Midbrain (tissue), 1 donor: ENCODE measurements at regions not wholly inside any gene's neighbourhood (a gene's known extent, or its start where the extent isn't known, plus 50 kb on each side); places are given as distances from the start of the nearest gene placed in this dataset.
"Not testable (repeated sequence)": the region's sequence is repeated elsewhere in the genome, so short reads cannot be mapped to it uniquely, and the experiment has no call there.

ENCODE experiments used
- DNase-seq: peaks from one replicate; lab custom pipeline; 2025; lab: John Stamatoyannopoulos, UW

DNA sequence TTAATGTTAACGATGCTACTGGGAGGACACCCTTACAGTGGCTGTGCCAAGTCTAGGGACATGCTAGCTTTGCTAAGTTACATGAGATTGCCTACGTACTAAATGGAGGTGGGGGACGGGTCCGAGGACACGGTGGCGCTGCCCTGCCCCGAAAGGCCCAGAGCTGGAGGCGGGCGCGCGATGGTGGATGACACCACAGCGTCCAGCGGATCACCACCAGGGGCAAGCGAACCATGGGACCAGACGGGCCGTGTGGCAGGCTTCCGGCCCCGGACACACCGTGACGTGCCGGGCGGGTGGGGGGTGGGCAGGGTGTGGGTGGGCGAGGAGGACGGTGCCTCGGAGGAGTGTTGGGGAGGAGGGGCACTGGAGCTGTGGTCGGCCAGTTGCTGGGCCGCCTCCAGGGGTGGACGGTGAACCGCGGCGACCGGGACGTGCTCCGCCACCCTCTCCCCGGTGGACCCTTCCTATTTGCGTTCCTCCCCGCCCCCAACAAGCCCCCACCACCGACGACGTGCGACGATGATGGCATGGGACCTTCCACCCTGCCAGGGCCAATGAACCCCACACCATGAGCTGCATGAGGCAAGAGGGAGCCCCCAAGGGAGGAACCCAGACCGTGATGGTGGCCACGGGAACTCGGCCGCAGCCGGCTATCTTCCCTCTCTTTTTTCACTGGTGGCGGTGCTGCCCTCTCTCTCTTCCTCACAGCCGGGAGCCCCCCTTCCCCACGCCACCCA lies 773.3 kb upstream of the DEFB115 start:
- DNase-seq = no peak

DNA sequence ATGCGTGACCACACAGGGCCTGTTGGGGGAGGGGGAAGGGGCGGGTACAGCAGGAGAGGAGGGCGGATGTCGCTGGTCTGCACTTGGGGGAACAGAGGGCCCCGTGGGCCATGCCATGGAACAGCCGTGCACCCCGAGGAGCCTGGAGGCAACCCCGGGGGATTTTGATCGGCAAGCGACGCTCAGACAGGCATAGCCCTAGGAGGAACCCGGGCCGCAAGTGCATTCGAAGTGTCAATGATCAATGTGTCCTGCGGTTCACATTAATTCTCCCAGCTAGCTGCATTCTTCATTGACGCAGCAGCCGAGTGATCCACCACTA lies 772.8 kb upstream of the DEFB115 start:
- DNase-seq = no peak

DNA sequence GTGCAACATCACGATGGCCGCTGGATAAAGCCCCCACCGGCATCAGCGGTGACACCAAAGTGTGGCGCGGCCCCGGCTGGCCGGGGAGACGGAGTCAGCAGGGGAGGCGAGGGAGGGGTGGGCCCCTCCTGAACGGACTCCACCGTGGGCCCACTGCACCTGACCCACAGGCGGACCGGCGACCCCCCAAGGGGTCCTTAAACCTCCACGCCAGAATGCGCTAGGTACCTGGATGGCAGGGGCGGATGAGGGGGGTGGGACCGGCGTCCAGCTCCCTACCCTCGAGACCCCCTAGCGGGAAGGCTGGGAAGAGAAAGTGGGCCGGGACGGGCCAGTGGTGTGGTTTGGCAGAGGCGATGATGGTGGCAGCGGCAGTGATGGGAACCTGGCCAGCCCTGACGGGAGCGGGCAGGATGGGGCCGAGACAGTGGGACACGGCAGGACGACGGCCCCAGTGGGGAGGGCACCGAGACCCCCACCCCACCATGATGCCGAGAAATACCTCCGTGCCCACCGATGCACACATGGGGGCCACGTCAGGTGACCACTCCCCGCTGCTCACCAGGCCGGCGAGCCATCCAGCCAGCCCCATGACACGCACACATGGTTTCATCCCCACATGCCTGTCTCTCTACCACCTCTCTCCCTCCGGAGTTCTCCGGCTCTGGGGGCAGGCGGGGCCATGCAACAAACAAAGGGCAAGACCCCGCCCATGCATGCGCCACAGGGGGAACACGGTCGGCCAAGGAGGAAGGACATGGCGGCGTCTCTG lies 771.9 kb upstream of the DEFB115 start:
- no peak for DNase-seq

DNA sequence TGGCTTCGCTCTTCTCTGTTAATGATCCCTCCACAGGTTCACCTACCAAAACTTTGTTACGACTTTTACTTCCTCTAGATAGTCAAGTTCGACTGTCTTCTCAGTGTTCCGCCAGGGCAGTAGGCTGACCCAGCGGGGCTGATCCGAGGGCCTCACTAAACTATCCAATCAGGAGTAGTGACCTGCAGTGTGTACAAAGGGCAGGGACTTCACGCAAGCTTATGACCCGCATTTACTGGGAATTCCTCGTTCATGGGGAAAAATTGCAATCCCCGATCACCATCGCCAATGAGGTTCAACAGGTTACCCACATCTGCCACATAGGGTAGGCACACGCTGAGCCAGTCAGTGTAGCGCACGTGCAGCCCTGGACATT lies 771.4 kb upstream of the DEFB115 start:
- no peak for DNase-seq

DNA sequence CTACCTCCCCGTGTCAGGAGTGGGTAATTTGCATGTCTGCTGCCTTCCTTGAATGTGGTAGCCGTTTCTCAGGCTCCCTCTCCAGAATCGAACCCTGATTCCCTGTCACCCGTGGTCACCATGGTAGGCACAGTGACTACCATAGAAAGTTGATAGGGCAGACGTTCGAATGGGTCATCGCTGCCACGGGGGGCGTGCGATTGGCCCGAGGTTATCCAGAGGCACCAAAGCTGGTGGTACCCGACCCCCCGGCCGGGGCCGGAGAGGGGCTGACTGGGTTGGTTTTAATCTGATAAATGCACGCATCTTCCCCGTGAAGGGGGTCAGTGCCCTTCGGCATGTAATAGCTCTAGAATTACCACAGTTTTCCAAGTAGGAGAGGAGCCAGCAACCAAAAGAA lies 770.0 kb upstream of the DEFB115 start:
- DNase-seq = not testable (repeated sequence)

DNA sequence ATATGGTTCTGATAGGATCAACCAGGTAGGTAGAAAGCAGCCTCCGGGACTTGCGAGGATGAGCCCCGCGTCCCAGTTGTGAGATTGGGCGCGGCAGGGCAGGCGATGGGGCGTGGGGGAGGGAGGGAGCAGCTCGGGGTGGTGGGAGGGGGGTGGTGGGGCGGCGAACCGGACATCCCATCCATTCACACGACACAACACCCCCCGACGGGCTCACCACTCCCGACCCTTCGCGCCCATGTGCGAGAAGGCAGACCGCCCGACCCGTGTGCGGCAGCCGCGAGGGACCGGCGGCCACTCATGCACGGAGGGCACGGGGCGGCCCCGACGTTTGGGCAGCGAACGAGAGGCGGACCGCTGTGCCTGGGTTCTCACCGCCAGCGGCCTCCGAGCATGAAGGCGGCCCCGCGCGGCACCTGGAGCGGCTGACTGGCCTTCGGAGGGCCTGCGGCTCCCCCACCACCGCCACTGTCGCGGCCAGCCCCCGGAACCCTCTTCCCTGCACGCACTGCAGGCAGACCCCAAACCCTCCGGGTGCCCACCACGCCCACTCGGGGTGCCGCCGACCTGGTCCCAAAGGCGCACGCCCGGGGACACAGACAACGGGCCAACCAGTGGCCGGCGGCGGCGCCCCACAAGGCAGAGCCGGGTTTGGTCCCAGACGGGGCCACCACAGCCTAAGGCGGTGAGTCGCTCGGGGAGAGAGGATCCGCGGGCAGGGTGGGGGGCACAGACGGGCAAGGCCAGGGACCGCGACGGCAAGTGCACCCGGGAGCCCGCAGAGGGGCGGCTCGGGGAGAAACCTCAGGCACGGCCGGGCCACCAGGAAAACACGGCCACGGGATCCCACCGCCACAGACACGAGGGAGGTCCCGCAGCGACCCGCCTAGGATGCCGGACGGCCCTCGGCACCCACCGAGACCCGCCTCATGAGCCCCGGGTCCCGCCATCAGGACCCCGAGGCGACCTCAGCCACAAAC lies 769.2 kb upstream of the DEFB115 start:
- DNase-seq = no peak

DNA sequence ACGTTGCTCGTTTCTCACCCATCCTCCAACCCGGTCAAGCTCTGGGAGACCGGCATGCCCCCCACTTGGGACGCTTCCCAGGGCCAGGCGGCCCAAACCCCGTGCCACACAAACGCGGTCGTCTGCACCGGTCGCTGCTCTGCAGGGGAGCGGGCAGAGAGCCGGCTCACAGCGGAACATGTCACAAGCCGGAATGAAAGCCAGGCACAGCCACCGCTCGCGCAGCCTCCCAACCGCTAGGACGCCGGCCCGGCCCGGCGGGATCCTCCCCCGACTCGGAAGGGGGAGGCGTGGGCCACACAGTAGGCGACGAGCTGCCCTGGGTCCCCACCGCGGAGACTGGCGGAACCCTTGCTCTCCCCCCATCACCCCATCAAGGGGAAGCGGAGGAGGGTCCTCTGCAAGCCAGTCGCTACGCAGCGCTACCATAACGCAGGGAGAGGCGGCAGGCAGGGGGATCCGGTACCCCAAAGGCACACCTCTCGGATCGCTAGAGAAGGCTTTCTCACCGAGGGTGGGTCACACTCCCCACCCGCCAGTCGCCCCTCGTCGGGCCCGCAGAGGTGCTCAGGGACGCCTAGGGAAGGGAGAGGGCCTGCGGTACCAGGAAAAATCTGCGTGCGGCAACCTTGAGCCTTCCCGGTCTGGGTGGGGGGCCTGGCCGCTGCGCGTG lies 768.4 kb upstream of the DEFB115 start:
- DNase-seq = no peak

DNA sequence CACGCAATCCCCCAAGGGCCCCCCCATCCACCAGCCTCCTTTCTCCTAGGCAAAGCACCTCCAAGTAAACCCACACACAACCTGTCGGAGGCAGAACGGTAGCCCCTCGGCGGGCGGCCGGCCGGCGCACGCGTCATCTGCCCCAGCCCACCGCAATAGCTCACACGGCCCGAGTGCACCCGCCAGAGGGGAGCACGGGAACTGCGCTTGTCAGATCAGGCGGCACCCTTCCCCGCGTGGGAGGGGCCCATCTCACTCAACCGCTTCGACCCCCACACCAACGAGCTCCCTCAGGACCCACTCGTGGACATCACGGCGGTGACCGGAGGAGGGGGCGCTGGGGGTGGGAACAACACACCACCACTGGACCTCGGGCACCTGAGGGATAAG lies 767.9 kb upstream of the DEFB115 start:
- DNase-seq = no peak

DNA sequence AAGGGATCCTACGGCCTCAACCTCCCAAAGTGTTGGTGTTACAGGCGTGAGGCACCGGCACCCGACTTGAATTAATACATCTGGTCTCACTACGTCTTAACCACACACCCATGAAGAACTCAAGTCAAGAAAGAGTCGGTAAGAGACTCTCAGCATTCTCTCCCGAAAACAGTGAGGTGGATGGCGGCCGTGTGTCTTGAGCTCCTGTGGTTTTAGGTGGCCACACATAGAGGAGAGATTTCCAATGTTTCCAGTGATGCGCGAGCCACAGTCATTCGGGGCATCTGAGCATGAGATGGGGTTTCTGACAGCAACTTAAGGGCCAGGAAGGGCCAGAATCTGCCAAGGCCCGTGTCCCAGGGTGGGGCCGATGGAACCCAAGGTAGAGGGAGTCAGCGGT lies 766.4 kb upstream of the DEFB115 start:
- no peak for DNase-seq

DNA sequence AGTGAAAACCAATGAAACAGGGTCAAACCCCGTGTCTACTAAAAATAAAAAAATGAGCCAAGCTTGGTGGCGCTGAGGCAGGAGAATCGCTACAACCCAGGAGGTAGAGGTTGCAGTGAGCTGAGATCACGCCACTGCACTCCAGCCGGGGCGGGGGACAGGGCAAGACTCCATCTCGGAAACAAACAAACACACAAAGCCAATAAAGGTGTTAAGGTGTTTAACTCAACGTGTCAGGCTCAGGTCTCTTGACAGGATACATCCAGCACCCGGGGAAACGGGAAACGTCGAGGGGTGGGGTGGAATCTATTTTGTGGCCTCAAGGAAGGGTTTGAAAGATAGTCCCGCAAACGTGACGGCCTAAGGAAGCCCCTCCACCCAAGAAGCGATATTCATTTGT lies 760.8 kb upstream of the DEFB115 start:
- not testable (repeated sequence) for DNase-seq

DNA sequence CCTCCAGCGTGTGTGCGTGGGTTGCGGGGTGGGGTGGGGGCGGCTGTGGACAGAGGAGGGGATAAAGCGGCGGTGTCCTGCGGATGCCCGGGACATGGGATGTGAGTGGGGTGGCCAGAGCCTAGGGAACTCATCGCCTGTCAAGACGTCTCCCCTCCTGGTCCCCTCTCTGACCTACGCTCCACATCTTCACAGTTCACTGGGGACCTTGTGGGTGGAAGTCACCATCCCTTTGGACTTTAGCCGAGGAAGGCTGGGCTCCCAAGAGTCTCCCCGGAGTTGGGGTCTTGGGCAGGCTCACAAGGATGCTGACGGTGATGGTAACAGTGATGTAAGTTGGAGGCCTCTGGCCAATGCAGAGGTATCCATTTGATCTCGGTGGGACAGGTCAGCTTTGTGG lies 760.3 kb upstream of the DEFB115 start:
- DNase-seq = not testable (repeated sequence)

DNA sequence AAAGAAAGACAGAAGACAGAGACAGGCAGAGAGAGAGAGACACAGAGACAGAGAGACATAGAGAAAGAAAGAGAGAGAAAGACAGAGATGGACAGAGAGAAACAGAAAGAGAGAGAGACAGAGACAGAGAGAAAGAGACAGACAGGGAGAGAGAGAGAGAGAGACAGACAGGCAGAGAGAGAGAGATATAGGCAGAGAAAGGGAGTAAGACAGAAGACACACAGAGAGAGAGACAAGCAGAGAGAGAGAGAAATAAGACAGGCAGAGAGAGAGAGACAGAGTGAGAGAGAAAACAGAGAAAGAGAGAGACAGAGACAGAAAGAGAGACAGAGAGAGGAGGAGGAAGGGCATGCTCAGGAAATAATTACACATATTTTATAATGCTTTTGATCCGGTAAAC lies 758.3 kb upstream of the DEFB115 start:
- DNase-seq = no peak

DNA sequence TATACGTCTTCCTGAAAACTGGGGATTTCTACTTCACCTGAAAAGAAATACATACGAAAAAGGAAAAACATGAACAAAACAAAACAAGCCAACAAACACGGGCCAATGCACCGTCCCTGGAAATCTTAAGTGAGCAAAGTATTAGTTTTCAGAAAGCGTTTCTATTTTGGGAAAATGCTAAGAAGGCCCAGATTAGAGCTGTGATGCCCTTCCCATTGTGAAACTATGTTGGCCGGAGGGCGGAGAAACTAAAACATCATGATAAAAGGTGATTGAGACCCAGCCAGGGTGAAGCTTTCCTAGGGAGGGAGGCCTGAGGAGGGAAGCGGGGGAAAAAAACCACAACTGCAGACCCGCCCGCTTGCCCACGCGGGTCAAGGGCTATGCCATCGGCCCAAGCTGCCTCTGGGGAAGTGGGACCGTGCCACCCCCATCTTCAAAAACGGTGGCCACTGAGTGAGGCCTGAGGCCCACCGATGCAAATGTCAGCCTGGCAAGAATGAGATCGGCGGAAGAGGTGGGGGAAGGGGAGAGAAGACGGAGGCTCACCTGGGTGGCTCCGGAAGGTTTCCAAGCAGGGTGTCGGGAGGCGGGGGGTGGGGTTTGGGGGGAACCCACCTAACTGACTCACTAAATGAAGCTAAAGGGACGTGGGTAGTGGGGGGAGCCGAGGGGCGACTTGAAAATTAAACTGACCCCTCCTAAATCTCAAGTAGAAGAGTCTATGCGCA lies 757.6 kb upstream of the DEFB115 start:
- DNase-seq = not testable (repeated sequence)

DNA sequence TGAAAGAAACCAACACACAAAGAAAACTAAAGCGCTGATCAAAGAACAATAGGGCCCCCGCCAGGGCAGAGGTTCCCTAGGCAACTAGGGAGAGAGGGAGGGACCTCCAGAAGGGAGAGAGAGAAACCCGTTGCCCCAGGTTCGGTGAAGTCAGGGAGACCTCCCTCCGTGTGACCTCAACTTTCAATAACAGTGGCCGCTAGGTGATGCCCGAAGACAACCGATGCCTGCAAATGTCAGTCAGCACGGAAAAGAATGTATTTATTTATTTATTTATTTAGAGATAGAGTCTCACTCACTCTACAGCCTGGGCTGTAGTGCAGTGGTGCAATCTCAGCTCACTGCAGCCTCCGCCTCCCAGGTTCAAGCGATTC lies 757.0 kb upstream of the DEFB115 start:
- DNase-seq = not testable (repeated sequence)

DNA sequence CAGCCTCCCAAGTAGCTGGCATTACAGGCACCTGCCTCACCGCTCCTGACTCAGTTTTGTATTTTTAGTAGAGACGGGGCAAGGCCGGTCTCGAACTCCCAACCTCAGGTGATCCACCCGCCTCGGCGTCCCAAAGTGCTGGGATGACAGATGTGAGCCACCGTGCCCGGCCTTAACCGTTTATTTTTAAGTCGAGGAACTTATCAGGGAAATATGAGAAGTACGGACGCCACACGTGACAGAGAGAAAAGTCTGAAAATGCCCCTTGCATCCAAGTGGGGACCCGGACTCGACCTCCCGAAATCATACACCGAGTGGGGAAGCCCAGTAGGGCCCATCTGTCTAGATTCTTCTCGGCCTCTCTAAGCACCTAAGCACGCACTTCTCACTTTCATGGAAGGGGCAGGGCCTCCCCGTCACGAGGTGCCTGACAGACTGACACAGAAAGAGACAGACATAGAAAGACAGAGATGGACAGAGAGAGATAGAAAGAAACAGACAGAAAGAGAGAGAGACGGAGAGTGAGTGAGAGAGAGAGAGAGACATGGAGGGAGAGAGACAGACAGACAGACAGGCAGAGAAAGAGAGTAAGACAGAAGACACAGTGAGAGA lies 756.5 kb upstream of the DEFB115 start:
- no peak for DNase-seq

DNA sequence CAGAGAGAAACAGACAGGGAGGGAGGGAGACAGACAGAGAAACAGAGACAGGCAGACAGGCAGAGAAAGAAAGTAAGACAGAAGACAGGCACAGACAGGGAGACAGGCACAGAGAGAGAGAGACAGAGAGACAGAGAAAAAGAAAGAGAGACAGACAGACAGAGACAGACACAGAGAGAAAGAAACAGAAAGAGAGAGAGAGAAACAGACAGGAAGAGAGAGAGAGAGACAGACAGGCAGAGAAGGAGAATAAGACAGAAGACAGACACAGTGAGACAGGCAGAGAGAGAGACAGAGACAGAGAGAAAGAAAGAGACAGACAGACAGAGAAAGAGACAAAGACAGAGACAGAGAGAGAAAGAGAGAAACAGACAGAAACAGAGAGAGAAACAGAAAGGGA lies 754.8 kb upstream of the DEFB115 start:
- no peak for DNase-seq

DNA sequence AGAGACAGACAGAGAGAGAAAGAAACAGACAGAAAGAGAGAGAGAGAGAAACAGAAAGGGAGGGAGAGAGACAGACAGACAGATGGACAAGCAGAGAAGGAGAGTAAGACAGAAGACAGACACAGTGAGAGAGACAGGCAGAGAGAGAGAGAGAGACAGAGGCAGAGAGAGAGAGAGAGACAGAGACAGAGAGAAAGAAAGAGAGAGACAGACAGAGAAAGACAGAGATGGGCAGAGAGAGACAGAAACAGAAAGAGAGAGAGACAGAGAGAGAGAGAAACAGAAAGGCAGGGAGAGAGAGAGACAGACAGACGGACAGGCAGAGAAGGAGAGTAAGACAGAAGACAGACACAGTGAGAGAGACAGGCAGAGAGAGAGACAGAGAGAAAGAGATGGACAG lies 754.3 kb upstream of the DEFB115 start:
- not testable (repeated sequence) for DNase-seq

DNA sequence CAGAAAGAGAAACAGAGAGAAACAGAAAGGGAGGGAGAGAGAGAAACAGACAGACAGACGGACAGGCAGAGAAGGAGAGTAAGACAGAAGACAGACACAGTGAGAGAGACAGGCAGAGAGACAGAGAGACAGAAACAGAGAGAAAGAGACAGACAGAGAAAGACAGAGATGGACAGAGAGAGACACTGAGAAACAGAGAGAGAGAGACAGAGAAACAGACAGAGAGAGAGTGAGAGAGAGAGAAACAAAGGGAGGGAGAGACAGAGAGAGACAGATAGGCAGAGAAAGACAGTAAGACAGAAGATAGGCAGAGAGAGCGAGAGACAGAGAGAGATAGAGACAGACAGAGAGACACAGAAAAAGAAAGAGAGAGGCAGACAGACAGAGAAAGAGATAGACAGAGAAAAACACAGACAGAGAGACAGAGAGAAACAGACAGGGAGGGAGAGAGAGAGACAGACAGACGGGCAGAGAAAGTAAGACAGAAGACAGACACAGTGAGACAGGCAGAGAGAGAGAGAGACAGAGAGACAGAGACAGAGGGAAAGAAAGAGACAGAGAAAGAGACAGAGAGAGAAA lies 753.4 kb upstream of the DEFB115 start:
- no peak for DNase-seq

DNA sequence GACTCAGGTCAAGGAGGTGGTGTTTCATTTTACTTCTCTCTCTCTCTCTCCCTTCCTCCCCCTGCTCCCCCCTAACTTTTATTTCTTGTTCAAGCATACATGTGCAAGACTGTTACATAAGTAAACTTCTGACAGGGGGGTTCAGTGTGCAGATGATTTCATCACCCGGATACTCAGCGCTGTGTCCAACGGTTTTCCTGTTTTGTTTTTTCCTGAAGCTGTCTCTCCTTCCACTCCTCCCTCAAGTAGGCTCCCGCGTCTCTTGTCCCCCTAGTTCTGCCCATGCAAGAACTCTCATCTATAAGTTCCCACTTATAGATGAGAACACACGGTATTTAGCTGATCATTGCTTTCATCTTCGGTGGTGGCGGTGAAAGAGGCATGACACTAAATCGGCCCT lies 751.9 kb upstream of the DEFB115 start:
- DNase-seq = no peak

DNA sequence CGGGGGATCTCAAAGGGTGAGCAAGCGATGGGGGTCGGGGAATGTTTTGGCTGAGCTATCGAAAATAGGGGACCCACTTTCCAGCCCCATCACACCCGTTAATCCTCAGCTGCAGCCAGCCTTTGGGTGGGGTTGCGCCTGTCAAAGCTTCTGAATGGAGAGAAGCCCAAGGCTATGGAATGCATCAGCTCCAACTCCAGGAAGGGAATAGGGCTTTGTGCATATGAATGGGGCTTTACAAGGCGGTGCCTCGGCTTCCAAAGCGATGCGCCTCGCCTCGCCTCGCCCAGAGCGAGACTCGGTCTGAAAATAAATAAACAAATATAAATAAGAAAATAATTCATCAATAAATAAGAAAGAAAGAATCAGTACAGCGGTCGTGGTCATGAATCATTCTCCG lies 751.4 kb upstream of the DEFB115 start:
- DNase-seq = no peak

DNA sequence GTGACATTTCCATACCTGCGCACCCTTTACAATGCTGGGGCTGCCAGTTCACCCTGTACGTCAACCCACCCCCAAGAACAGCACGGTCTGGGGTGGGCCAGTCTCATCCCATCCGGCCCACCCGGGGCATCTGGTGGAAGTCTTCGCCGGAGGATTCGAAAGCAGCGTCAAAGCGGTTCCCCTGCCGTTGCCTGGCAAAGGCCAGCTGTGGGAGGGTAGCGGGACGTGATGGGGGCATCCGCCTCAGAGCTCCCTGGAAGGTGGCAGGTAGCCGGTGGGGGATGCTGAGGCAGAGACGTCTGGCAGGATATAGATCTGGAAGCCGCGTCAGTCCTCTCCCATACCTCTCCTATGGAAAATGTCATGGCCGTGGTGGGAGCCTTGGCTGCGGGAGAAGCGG lies 749.1 kb upstream of the DEFB115 start:
- not testable (repeated sequence) for DNase-seq
